ENCODE measurements at regions not wholly inside any gene's neighbourhood (a gene's known extent, or its start where the extent isn't known, plus 50 kb on each side); places are given as distances from the start of the nearest gene placed in this dataset.

- no peak for DNase-seq (ENCODE audit: extremely low read depth, low read depth)
Observed at GRCh38 chr5:145540375-145540774, 294.8 kb downstream of the PRELID2 start.

GRCh38 chr5:145539201-145539600, 295.9 kb downstream of the PRELID2 start:
- TF ChIP-seq, protein P1, sequence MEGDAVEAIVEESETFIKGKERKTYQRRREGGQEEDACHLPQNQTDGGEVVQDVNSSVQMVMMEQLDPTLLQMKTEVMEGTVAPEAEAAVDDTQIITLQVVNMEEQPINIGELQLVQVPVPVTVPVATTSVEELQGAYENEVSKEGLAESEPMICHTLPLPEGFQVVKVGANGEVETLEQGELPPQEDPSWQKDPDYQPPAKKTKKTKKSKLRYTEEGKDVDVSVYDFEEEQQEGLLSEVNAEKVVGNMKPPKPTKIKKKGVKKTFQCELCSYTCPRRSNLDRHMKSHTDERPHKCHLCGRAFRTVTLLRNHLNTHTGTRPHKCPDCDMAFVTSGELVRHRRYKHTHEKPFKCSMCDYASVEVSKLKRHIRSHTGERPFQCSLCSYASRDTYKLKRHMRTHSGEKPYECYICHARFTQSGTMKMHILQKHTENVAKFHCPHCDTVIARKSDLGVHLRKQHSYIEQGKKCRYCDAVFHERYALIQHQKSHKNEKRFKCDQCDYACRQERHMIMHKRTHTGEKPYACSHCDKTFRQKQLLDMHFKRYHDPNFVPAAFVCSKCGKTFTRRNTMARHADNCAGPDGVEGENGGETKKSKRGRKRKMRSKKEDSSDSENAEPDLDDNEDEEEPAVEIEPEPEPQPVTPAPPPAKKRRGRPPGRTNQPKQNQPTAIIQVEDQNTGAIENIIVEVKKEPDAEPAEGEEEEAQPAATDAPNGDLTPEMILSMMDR (IDR thresholded peaks at IDR 0.05; ENCODE audit: low read depth, low read length, missing control alignments): no peak
- no peak for DNase-seq (ENCODE audit: extremely low read depth, low read depth)
- H3K4me3 ChIP-seq (replicated peaks; ENCODE audit: low read depth, low read length): no peak overlapping the region

More at GRCh38 chr5:145540375-145540774, 294.8 kb downstream of the PRELID2 start:
- TF ChIP-seq, protein P1 (IDR thresholded peaks at IDR 0.05; ENCODE audit: low read depth, low read length, missing control alignments): no peak
- H3K4me3 ChIP-seq (replicated peaks; ENCODE audit: low read depth, low read length): no peak overlapping the region

- DNase-seq (ENCODE audit: extremely low read depth, low read depth): no peak
- H3K4me3 ChIP-seq (replicated peaks; ENCODE audit: low read depth, low read length): no peak overlapping the region
- TF ChIP-seq, protein P1 (IDR thresholded peaks at IDR 0.05; ENCODE audit: low read depth, low read length, missing control alignments): no peak
Observed at GRCh38 chr5:145536133-145536532, 299.0 kb downstream of the PRELID2 start.

- peak; percentile 30 for DNase-seq (ENCODE audit: extremely low read depth, low read depth)
Observed at GRCh38 chr5:145531038-145531734, 304.0 kb downstream of the PRELID2 start.

DNA sequence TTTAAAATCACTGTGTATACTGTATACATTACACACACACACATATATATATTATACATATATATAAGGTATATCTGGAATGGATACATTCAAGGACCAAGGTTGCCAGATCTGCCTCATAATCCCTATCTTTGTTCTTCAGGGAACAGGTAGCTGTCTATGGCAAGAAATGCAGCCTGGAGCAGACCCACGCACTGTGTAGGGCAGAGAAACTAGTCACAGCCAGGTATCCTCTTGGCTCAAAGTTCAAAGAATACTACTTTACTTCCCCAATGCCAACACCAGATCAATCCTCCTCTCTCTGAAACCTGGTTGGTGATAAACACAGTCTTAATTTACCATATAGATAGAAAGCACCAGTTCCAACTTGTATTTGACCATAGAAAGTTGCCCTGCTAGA, 313.6 kb downstream of the PRELID2 start:
- no peak overlapping the region for H3K4me3 ChIP-seq (replicated peaks; ENCODE audit: low read depth, low read length)
- no peak for DNase-seq (ENCODE audit: extremely low read depth, low read depth)
- TF ChIP-seq, protein P1 (IDR thresholded peaks at IDR 0.05; ENCODE audit: low read depth, low read length, missing control alignments): no peak

More at GRCh38 chr5:145531038-145531734, 304.0 kb downstream of the PRELID2 start:
- H3K4me3 ChIP-seq (replicated peaks; ENCODE audit: low read depth, low read length): no peak overlapping the region
- TF ChIP-seq, protein P1 (IDR thresholded peaks at IDR 0.05; ENCODE audit: low read depth, low read length, missing control alignments): no peak

- no peak overlapping the region for H3K4me3 ChIP-seq (replicated peaks; ENCODE audit: low read depth, low read length)
- TF ChIP-seq, protein P1 (IDR thresholded peaks at IDR 0.05; ENCODE audit: low read depth, low read length, missing control alignments): no peak
- DNase-seq (ENCODE audit: extremely low read depth, low read depth): no peak
Observed at GRCh38 chr5:145521066-145521465, 314.1 kb downstream of the PRELID2 start.

Measured in HFF-Myc (cell line).